ENCODE measurements at regions not wholly inside any gene's neighbourhood (a gene's known extent, or its start where the extent isn't known, plus 50 kb on each side); places are given as distances from the start of the nearest gene placed in this dataset.

GRCh38 chr4:15299627-15300026, 128.2 kb upstream of the C1QTNF7 start:
- ChIA-PET CTCF (interaction anchor here (0.9 kb wide), 1 partner anchor 43 kb away, joined by 3 read pairs; no protein-coding TSS in a partner anchor), POLR2A (no interaction called here)
- no peak for DNase-seq (ENCODE audit: low read depth)
- Histone ChIP-seq H3K27me3 (ENCODE audit: control insufficient read depth, insufficient read depth, low read length) (peaks cover 7% of the 10 kb centered on the region), H3K36me3 (ENCODE audit: control insufficient read depth, insufficient read depth, low read length) (no peaks in the 10 kb centered on the region), H3K4me3 (ENCODE audit: low read depth, low read length) (no peak overlapping the region)
- no peak for TF ChIP-seq CTCF (IDR thresholded peaks at IDR 0.05; ENCODE audit: insufficient read depth, low read depth, low read length)

- peaks cover 7% of the 10 kb centered on the region for H3K27me3 ChIP-seq (ENCODE audit: control insufficient read depth, insufficient read depth, low read length)
- no peaks in the 10 kb centered on the region for H3K36me3 ChIP-seq (ENCODE audit: control insufficient read depth, insufficient read depth, low read length)
- POLR2A ChIA-PET, result interaction anchor here (0.7 kb wide), 1 partner anchor 64 kb away, joined by 3 read pairs; no protein-coding TSS in a partner anchor
- no peak for TF ChIP-seq CTCF (IDR thresholded peaks at IDR 0.05; ENCODE audit: insufficient read depth, low read depth, low read length)
- no peak overlapping the region for H3K4me3 ChIP-seq (ENCODE audit: low read depth, low read length)
- CTCF ChIA-PET, result interaction anchor here (2.4 to 2.5 kb wide), 2 partner anchors 93 to 155 kb away, joined by 7 read pairs; no protein-coding TSS in a partner anchor
- peak; percentile 66 for DNase-seq (ENCODE audit: low read depth)
Measured at GRCh38 chr4:15303052-15303641, 124.7 kb upstream of the C1QTNF7 start.

DNA sequence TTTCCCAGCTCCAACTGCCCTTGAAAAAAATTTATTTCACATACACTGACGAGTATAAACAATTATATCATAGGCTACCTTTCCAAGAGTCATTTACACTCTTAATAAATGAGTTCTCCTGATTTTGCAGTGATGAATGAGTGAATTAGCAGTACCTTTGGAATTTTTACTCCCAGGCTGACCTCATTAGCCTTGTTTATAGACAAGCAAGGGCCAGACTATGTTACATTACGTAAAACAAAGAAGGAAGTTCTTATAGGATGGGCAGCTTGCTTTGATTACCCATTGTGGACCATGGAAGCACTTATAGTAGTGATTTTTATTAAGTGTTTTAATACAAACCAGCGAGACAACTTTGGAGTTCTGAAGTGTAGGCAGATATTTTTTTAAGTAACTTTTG, 112.9 kb upstream of the C1QTNF7 start:
- DNase-seq (ENCODE audit: low read depth), result no peak
- POLR2A ChIA-PET, result no interaction called here
- no peak for TF ChIP-seq CTCF (IDR thresholded peaks at IDR 0.05; ENCODE audit: insufficient read depth, low read depth, low read length)
- CTCF ChIA-PET, result interaction anchor here (0.9 to 1.4 kb wide), 5 partner anchors 10 to 143 kb away, joined by 3 to 5 read pairs (median 4); no protein-coding TSS in a partner anchor
- no peaks in the 10 kb centered on the region for H3K36me3 ChIP-seq (ENCODE audit: control insufficient read depth, insufficient read depth, low read length)
- no peak overlapping the region for H3K4me3 ChIP-seq (ENCODE audit: low read depth, low read length)
- H3K27me3 ChIP-seq (ENCODE audit: control insufficient read depth, insufficient read depth, low read length), result no peaks in the 10 kb centered on the region

GRCh38 chr4:15317246-15317645, 110.6 kb upstream of the C1QTNF7 start:
- TF ChIP-seq CTCF (IDR thresholded peaks at IDR 0.05; ENCODE audit: insufficient read depth, low read depth, low read length), result no peak
- no peak for DNase-seq (ENCODE audit: low read depth)
- no peak overlapping the region for H3K4me3 ChIP-seq (ENCODE audit: low read depth, low read length)
- POLR2A ChIA-PET, result no interaction called here
- H3K36me3 ChIP-seq (ENCODE audit: control insufficient read depth, insufficient read depth, low read length), result no peaks in the 10 kb centered on the region
- CTCF ChIA-PET, result interaction anchor here (0.7 to 1.6 kb wide), 3 partner anchors 10 to 399 kb away, joined by 3 to 5 read pairs (median 3); no protein-coding TSS in a partner anchor
- H3K27me3 ChIP-seq (ENCODE audit: control insufficient read depth, insufficient read depth, low read length), result no peaks in the 10 kb centered on the region

DNA sequence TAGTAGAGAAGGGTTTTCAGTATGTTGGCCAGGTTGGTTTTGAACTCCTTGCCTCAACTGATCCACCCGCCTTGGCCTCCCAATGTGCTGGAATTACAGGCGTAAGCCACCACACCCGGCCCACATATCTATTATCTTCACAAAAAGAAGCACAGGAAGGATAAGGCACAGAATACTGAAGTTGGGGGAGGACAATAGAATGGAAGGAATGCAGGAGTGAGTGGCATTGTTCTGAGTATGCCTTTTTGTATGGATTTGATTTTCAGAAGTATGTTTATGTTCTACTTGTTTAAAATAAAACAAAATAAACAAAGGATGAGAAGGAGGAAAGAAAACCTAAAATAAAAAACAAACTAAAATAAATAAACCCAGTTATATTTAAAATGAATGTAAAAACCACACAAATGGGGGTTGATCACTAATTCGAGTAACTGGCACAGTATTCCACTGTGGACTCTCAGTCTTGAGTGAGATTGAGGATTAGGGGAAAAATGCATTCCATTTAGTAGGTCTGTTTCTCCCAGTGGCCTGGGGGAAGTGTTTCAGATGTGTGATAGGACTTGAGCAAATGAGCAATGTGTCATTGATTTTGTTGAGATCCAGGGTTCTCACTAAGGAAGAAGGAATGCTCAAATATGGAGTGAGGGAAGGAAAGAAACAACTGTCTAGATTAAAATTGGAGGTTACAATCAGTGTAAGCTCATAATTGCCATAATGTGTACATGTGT, 109.0 kb upstream of the C1QTNF7 start:
- POLR2A ChIA-PET, result no interaction called here
- CTCF ChIA-PET, result interaction anchor here (1.2 kb wide), 1 partner anchor 139 kb away, joined by 4 read pairs; no protein-coding TSS in a partner anchor
- TF ChIP-seq CTCF (IDR thresholded peaks at IDR 0.05; ENCODE audit: insufficient read depth, low read depth, low read length), result no peak

More for the DNA sequence above, 109.0 kb upstream of the C1QTNF7 start:
- H3K36me3 ChIP-seq (ENCODE audit: control insufficient read depth, insufficient read depth, low read length), result no peaks in the 10 kb centered on the region
- peak; percentile 34 for DNase-seq (ENCODE audit: low read depth)
- H3K4me3 ChIP-seq (ENCODE audit: low read depth, low read length), result no peak overlapping the region
- no peaks in the 10 kb centered on the region for H3K27me3 ChIP-seq (ENCODE audit: control insufficient read depth, insufficient read depth, low read length)

Measured in BJ (cell line).